CD4-positive, alpha-beta T cell (primary cell): ENCODE measurements at regions not wholly inside any gene's neighbourhood (a gene's known extent, or its start where the extent isn't known, plus 50 kb on each side); places are given as distances from the start of the nearest gene placed in this dataset.

Experiments
- ATAC-seq: fragments of 200-7000 bp; cut with Tn5 transposase; one replicate; pipeline ENCODE4 v1.10.0; 2022; ENCODE audit warnings: mild to moderate bottlenecking; ENCODE audit not compliant: poor library complexity
- CTCF ChIA-PET: fragments of 350-600 bp; sonication (Branson Sonifier 250); formaldehyde crosslinking; loops from one replicate; lab custom pipeline; 2021; ENCODE audit warnings: antibody characterized with exemption, inconsistent platforms; lab: Charles Lee
- POLR2A ChIA-PET: fragments of 350-600 bp; sonication (Branson Sonifier 250); formaldehyde crosslinking; loops from one replicate; lab custom pipeline; 2021; ENCODE audit warnings: antibody characterized with exemption, inconsistent platforms; lab: Charles Lee
- DNase-seq, 14 experiments: peaks; one replicate each; pipeline ENCODE4 v3.0.0-alpha.2; 2013 to 2020; ENCODE audit warnings: mixed read lengths in 2 of 14
- H3K27ac ChIP-seq, 2 donors: one replicate each; pipeline versions ENCODE4 v1.5.1 to v1.7.0; 2013; ENCODE audit warnings: low read length in 2 of 2, low read depth in 1 of 2, mild to moderate bottlenecking in 1 of 2
- H3K27me3 ChIP-seq, 2 experiments: 1 replicate in 1 of 2; 2 replicates in 1 of 2; pipeline versions ENCODE4 v1.6.1 to v1.7.0; 2013; ENCODE audit warnings: low read length in 2 of 2, control low read depth in 1 of 2, mild to moderate bottlenecking in 1 of 2, moderate library complexity in 1 of 2; ENCODE audit not compliant: insufficient read depth in 2 of 2, control insufficient read depth in 1 of 2
- H3K36me3 ChIP-seq: one replicate; pipeline ENCODE4 v1.6.1; 2013; ENCODE audit warnings: low read length, control low read depth; ENCODE audit not compliant: insufficient read depth
- H3K4me1 ChIP-seq: one replicate; pipeline ENCODE4 v1.6.1; 2013; ENCODE audit warnings: low read length, control low read depth; ENCODE audit not compliant: insufficient read depth
- H3K4me3 ChIP-seq: one replicate; pipeline ENCODE4 v1.5.1; 2013; ENCODE audit warnings: mild to moderate bottlenecking, low read length, moderate library complexity
- H3K9me3 ChIP-seq, 2 experiments: 1 replicate in 1 of 2; 2 replicates in 1 of 2; pipeline versions ENCODE4 v1.6.1 to v1.7.0; 2013; ENCODE audit warnings: low read length in 2 of 2, mild to moderate bottlenecking in 2 of 2, control low read depth in 1 of 2, moderate library complexity in 1 of 2; ENCODE audit not compliant: control insufficient read depth in 1 of 2, insufficient read depth in 1 of 2
- H3K27ac Mint-ChIP-seq: one replicate; pipeline ENCODE4 v1.8.0; 2020; ENCODE audit warnings: mixed read lengths
- H3K27me3 Mint-ChIP-seq: one replicate; pipeline ENCODE4 v1.8.0; 2021; ENCODE audit warnings: mixed read lengths
- H3K36me3 Mint-ChIP-seq: one replicate; pipeline ENCODE4 v1.8.0; 2021; ENCODE audit warnings: low read depth, mixed read lengths
- H3K4me1 Mint-ChIP-seq: one replicate; pipeline ENCODE4 v1.8.0; 2021; ENCODE audit warnings: low read depth, mixed read lengths
- H3K4me3 Mint-ChIP-seq: one replicate; pipeline ENCODE4 v1.8.0; 2020; ENCODE audit warnings: mild to moderate bottlenecking, mixed read lengths
- H3K9me3 Mint-ChIP-seq: one replicate; pipeline ENCODE4 v1.8.0; 2020; ENCODE audit warnings: mixed read lengths
- intact Hi-C, 2 experiments: fragments of 100-400 bp; cut with DNase I in 1 of 2; cut with micrococcal nuclease in 1 of 2; formaldehyde crosslinking; loops; one replicate each; pipeline versions ENCODE4 v1.15.1 to v1.9.0; 2023 to 2025; cut with DNase I, micrococcal nuclease
- TF ChIP-seq, protein P1 (sequence below): fragments of 200-600 bp; IDR thresholded peaks from one replicate; pipeline ENCODE4 v1.8.0; 2022; ENCODE audit warnings: antibody characterized with exemption, mild to moderate bottlenecking

DNA sequence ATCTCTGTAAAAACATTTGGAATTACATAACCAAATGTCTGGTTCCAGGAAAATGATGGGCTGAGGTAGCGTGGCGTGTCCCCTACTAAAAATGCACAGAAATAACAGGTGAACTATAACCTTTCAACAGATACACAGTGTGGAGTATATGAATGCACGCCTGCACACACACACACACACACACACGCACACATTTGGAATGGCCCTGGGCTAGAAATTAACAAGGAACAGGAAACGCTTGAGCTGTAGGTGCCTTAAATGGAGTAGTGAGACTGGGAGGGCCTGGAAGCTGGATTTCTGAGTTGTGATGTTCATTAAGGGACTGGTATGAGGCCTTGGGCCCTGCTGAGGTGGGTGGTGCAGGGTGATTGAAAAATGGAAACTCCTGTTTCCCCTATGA lies 246.5 kb upstream of the C1orf174 start:
- ChIA-PET POLR2A (no interaction called here), CTCF (no interaction called here)
- Histone ChIP-seq H3K36me3 (no peaks in the 10 kb centered on the region), H3K27me3 (peaks cover 2 to 6% of the 10 kb centered on the region in 2 experiments), H3K9me3 (no peaks in the 10 kb centered on the region), H3K4me1 (no peaks in the 10 kb centered on the region), H3K27ac (no peak overlapping the region), H3K4me3 (no peak overlapping the region)
- Mint-ChIP-seq H3K36me3 (no peaks in the 10 kb centered on the region), H3K27me3 (peaks cover 15% of the 10 kb centered on the region), H3K4me3 (no peak overlapping the region), H3K4me1 (no peaks in the 10 kb centered on the region), H3K9me3 (no peaks in the 10 kb centered on the region), H3K27ac (no peak overlapping the region)
- DNase-seq (no peak), ATAC-seq (no peak)
- TF ChIP-seq, protein P1, sequence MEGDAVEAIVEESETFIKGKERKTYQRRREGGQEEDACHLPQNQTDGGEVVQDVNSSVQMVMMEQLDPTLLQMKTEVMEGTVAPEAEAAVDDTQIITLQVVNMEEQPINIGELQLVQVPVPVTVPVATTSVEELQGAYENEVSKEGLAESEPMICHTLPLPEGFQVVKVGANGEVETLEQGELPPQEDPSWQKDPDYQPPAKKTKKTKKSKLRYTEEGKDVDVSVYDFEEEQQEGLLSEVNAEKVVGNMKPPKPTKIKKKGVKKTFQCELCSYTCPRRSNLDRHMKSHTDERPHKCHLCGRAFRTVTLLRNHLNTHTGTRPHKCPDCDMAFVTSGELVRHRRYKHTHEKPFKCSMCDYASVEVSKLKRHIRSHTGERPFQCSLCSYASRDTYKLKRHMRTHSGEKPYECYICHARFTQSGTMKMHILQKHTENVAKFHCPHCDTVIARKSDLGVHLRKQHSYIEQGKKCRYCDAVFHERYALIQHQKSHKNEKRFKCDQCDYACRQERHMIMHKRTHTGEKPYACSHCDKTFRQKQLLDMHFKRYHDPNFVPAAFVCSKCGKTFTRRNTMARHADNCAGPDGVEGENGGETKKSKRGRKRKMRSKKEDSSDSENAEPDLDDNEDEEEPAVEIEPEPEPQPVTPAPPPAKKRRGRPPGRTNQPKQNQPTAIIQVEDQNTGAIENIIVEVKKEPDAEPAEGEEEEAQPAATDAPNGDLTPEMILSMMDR: no peak
- intact Hi-C loops: no loop called here

DNA sequence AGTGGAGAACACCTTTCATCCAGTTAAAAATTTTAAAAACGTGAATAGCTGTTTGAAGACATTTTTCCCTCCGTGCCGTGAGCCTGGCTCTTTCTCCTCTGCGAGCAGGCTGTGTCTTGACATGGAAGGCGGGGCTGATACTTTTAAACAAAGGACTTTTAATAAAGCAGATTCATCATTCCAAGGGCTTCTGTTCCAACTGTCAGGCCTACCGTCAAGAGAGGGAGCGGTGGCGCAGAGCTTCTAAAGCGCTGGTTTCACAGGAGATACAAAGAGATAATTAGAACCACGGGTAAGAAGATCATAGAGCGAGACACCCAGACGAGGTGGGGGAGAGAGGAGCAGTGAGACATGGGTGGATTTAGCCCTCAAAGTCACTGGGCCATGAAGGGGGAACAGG lies 247.4 kb upstream of the C1orf174 start:
- ChIA-PET CTCF (no interaction called here), POLR2A (no interaction called here)
- Mint-ChIP-seq H3K27ac (no peak overlapping the region), H3K4me3 (no peak overlapping the region), H3K27me3 (peaks cover 12% of the 10 kb centered on the region), H3K9me3 (no peaks in the 10 kb centered on the region), H3K36me3 (no peaks in the 10 kb centered on the region), H3K4me1 (no peaks in the 10 kb centered on the region)
- H3K27ac ChIP-seq: no peak overlapping the region
- H3K27me3 ChIP-seq: peaks cover 0 to 2% of the 10 kb centered on the region in 2 experiments
- H3K9me3 ChIP-seq: no peaks in the 10 kb centered on the region
- intact Hi-C loops: no loop called here
- no peak for DNase-seq
- H3K36me3 ChIP-seq: no peaks in the 10 kb centered on the region
- ATAC-seq: no peak
- H3K4me3 ChIP-seq: no peak overlapping the region
- TF ChIP-seq, protein P1: no peak
- H3K4me1 ChIP-seq: no peaks in the 10 kb centered on the region

DNA sequence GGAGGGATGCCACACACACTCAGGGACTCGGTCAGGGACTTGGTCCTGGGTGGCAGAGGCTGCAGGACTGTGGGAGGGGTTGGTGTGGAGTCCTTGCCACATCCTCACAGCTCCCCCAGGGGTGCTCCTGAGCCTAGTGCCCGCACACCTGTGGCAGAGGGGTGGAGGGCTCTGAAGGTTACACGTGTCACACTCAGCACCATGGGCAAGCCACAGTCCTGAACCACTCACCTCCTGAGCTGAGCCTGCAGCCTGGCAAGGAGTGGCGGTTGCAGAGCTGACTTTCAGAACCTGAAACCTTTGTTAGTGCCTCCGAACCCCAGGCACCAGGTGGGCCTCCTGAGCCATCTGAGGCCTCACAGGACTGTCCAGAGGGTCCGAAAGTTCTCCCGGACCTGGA lies 249.2 kb upstream of the C1orf174 start:
- Mint-ChIP-seq H3K4me1 (no peaks in the 10 kb centered on the region), H3K9me3 (no peaks in the 10 kb centered on the region), H3K36me3 (no peaks in the 10 kb centered on the region), H3K27me3 (no peaks in the 10 kb centered on the region), H3K4me3 (no peak overlapping the region), H3K27ac (no peak overlapping the region)
- POLR2A ChIA-PET: no interaction called here
- no peak for ATAC-seq
- H3K27ac ChIP-seq: no peak overlapping the region
- H3K4me3 ChIP-seq: no peak overlapping the region
- CTCF ChIA-PET: no interaction called here
- no peaks in the 10 kb centered on the region for H3K9me3 ChIP-seq
- no peaks in the 10 kb centered on the region for H3K36me3 ChIP-seq
- no peak for DNase-seq
- no peaks in the 10 kb centered on the region for H3K4me1 ChIP-seq
- H3K27me3 ChIP-seq: peaks cover 0 to 2% of the 10 kb centered on the region in 2 experiments
- TF ChIP-seq, protein P1: no peak
- intact Hi-C loops: no loop called here
